ENCODE measurements at regions not wholly inside any gene's neighbourhood (a gene's known extent, or its start where the extent isn't known, plus 50 kb on each side); places are given as distances from the start of the nearest gene placed in this dataset.

DNA sequence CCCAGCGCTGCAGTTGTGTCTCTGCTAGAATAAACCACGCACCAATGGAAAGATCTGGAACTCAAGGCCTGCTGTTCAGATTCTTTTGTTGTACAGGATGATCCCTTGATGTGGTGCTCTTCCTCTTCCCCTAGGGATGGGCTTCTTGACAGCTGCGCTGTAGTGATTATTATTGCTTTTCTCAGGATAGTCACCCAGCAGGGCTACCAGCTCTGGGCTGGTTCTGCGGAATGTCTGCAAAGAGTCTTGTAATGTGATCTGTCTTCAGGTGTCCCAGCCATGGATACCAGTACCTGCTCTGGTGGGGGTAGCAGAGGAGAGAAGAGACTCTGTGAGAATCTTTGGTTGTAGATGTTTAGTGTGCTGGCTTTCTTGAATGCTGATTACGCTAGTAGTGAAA is 974.2 kb downstream of the NSUN3 start:
- Histone ChIP-seq H3K36me3 (replicated peaks in 1 of 2; ENCODE audit: insufficient read depth in 1 of 2, low read depth in 2 of 2) (no peaks in the 10 kb centered on the region), H3K9me3 (no peaks in the 10 kb centered on the region), H3K4me3 (no peak overlapping the region), H3K27ac (no peak overlapping the region), H3K4me1 (no peaks in the 10 kb centered on the region), H3K27me3 (no peaks in the 10 kb centered on the region)
- ATAC-seq: no peak
- DNase-seq: no peak
- TF ChIP-seq, protein P1, sequence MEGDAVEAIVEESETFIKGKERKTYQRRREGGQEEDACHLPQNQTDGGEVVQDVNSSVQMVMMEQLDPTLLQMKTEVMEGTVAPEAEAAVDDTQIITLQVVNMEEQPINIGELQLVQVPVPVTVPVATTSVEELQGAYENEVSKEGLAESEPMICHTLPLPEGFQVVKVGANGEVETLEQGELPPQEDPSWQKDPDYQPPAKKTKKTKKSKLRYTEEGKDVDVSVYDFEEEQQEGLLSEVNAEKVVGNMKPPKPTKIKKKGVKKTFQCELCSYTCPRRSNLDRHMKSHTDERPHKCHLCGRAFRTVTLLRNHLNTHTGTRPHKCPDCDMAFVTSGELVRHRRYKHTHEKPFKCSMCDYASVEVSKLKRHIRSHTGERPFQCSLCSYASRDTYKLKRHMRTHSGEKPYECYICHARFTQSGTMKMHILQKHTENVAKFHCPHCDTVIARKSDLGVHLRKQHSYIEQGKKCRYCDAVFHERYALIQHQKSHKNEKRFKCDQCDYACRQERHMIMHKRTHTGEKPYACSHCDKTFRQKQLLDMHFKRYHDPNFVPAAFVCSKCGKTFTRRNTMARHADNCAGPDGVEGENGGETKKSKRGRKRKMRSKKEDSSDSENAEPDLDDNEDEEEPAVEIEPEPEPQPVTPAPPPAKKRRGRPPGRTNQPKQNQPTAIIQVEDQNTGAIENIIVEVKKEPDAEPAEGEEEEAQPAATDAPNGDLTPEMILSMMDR (IDR thresholded peaks at IDR 0.05): no peak
- no peak for TF ChIP-seq POLR2A (IDR thresholded peaks at IDR 0.05)
- intact Hi-C loops (cut with DNase I): no loop called here
- 83 to 94% methylated on average over 5 of the region's 5 CpGs for WGBS, 2 donors

- ATAC-seq: no peak
- H3K4me1 ChIP-seq: no peaks in the 10 kb centered on the region
- DNase-seq: no peak
- no peak overlapping the region for H3K4me3 ChIP-seq
- intact Hi-C loops (cut with DNase I): no loop called here
- TF ChIP-seq, protein P1 (IDR thresholded peaks at IDR 0.05): no peak
- TF ChIP-seq POLR2A (IDR thresholded peaks at IDR 0.05): no peak
- WGBS, 2 donors: 69 to 75% methylated on average over 3 of the region's 3 CpGs
- H3K27ac ChIP-seq: no peak overlapping the region
- H3K27me3 ChIP-seq: no peaks in the 10 kb centered on the region
- H3K36me3 ChIP-seq (replicated peaks in 1 of 2; ENCODE audit: insufficient read depth in 1 of 2, low read depth in 2 of 2): no peaks in the 10 kb centered on the region
- H3K9me3 ChIP-seq: no peaks in the 10 kb centered on the region
Observed at GRCh38 chr3:95037927-95038326, 975.1 kb downstream of the NSUN3 start.

GRCh38 chr3:95044101-95044500 is 981.2 kb downstream of the NSUN3 start:
- Histone ChIP-seq H3K4me3 (no peak overlapping the region), H3K4me1 (no peaks in the 10 kb centered on the region), H3K27me3 (no peaks in the 10 kb centered on the region), H3K36me3 (replicated peaks in 1 of 2; ENCODE audit: insufficient read depth in 1 of 2, low read depth in 2 of 2) (no peaks in the 10 kb centered on the region), H3K27ac (no peak overlapping the region), H3K9me3 (no peaks in the 10 kb centered on the region)
- no peak for ATAC-seq
- TF ChIP-seq, protein P1 (IDR thresholded peaks at IDR 0.05): no peak
- no peak for TF ChIP-seq POLR2A (IDR thresholded peaks at IDR 0.05)
- 64 to 79% methylated on average over 2 of the region's 2 CpGs for WGBS, 2 donors
- intact Hi-C loops (cut with DNase I): no loop called here
- no peak for DNase-seq

- Histone ChIP-seq H3K4me3 (no peak overlapping the region), H3K36me3 (replicated peaks in 1 of 2; ENCODE audit: insufficient read depth in 1 of 2, low read depth in 2 of 2) (no peaks in the 10 kb centered on the region), H3K27ac (no peak overlapping the region), H3K4me1 (no peaks in the 10 kb centered on the region), H3K9me3 (no peaks in the 10 kb centered on the region), H3K27me3 (no peaks in the 10 kb centered on the region)
- DNase-seq: no peak
- intact Hi-C loops (cut with DNase I): no loop called here
- ATAC-seq: no peak
- TF ChIP-seq, protein P1 (IDR thresholded peaks at IDR 0.05): no peak
- TF ChIP-seq POLR2A (IDR thresholded peaks at IDR 0.05): no peak
Observed at GRCh38 chr3:95048564-95048963, 985.7 kb downstream of the NSUN3 start.

DNA sequence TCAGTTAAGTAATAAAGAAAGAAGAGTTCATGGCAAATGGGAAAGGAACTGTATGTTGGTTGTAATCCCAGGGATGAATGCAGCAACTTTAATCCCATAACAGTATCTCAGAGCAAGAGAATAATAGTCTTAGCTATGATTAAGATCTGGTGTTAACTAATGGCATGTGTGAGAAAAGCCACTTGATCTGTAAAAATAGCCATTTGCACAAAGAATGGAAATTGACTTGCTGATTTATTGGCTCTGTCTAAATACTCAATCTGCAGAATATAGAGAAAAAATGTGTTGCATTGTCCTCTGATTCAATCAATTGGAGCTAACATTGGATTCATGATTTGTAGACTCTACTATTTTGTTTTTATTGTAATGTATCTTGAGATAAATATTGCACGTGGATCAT is 987.0 kb downstream of the NSUN3 start:
- Histone ChIP-seq H3K9me3 (no peaks in the 10 kb centered on the region), H3K4me1 (no peaks in the 10 kb centered on the region), H3K4me3 (no peak overlapping the region), H3K27ac (no peak overlapping the region), H3K36me3 (replicated peaks in 1 of 2; ENCODE audit: insufficient read depth in 1 of 2, low read depth in 2 of 2) (no peaks in the 10 kb centered on the region), H3K27me3 (no peaks in the 10 kb centered on the region)
- 43 to 48% methylated on average over 1 of the region's 1 CpG for WGBS, 2 donors
- TF ChIP-seq, protein P1 (IDR thresholded peaks at IDR 0.05): no peak
- no peak for TF ChIP-seq POLR2A (IDR thresholded peaks at IDR 0.05)
- intact Hi-C loops (cut with DNase I): no loop called here
- ATAC-seq (no peak), DNase-seq (no peak)

Measured in body of pancreas (tissue), 4 donors.